MM.1S (cell line): ENCODE measurements at regions not wholly inside any gene's neighbourhood (a gene's known extent, or its start where the extent isn't known, plus 50 kb on each side); places are given as distances from the start of the nearest gene placed in this dataset.

ENCODE experiments used
- DNase-seq: peaks from one replicate; pipeline ENCODE4 v3.0.0-alpha.2; 2015
- H2AFZ ChIP-seq: fragments of 300-600 bp; sonication (generic); 2 replicates; pipeline ENCODE4 v1.6.0; 2016; ENCODE audit warnings: antibody characterized with exemption, low read length
- H3F3A ChIP-seq: fragments of 300-600 bp; sonication (generic); 2 replicates; pipeline ENCODE4 v1.6.1; 2016; ENCODE audit warnings: mild to moderate bottlenecking, antibody characterized with exemption, low read length, moderate library complexity, mixed read lengths; ENCODE audit not compliant: insufficient read depth
- H3K27ac ChIP-seq: fragments of 300-600 bp; sonication (generic); 2 replicates; pipeline ENCODE4 v1.5.1; 2016; ENCODE audit warnings: mild to moderate bottlenecking, low read length
- H3K27me3 ChIP-seq: fragments of 300-600 bp; sonication (generic); replicated peaks from 2 replicates; pipeline ENCODE4 v1.6.0; 2016; ENCODE audit warnings: low read length; ENCODE audit not compliant: insufficient read depth
- H3K36me3 ChIP-seq: fragments of 300-600 bp; sonication (generic); replicated peaks from 2 replicates; pipeline ENCODE4 v1.6.1; 2016; ENCODE audit warnings: mild to moderate bottlenecking, low read length, mixed read lengths; ENCODE audit not compliant: insufficient read depth
- H3K4me1 ChIP-seq: fragments of 300-600 bp; sonication (generic); 2 replicates; pipeline ENCODE4 v1.6.1; 2016; ENCODE audit warnings: low read length, mixed read lengths
- H3K4me2 ChIP-seq: fragments of 300-600 bp; sonication (generic); 2 replicates; pipeline ENCODE4 v1.6.0; 2016; ENCODE audit warnings: low read depth, low read length
- H3K4me3 ChIP-seq: fragments of 300-600 bp; sonication (generic); 2 replicates; pipeline ENCODE4 v1.5.1; 2016; ENCODE audit warnings: low read length, mixed read lengths
- H3K79me2 ChIP-seq: fragments of 300-600 bp; sonication (generic); 2 replicates; pipeline ENCODE4 v1.6.1; 2016; ENCODE audit warnings: mixed run types, low read length, mixed read lengths
- H3K9ac ChIP-seq: fragments of 300-600 bp; sonication (generic); 2 replicates; pipeline ENCODE4 v1.6.1; 2016; ENCODE audit warnings: low read length, mixed read lengths
- H3K9me2 ChIP-seq: fragments of 300-600 bp; sonication (generic); replicated peaks from 2 replicates; pipeline ENCODE4 v1.6.1; 2016; ENCODE audit warnings: mild to moderate bottlenecking, low read length, mixed read lengths; ENCODE audit not compliant: insufficient read depth
- H3K9me3 ChIP-seq: fragments of 300-600 bp; sonication (generic); replicated peaks from 2 replicates; pipeline ENCODE4 v1.6.1; 2016; ENCODE audit warnings: mild to moderate bottlenecking, low read length, mixed read lengths; ENCODE audit not compliant: insufficient read depth
- H4K20me1 ChIP-seq: fragments of 300-600 bp; sonication (generic); 2 replicates; pipeline ENCODE4 v1.6.1; 2016; ENCODE audit warnings: mild to moderate bottlenecking, low read length, moderate library complexity, mixed read lengths; ENCODE audit not compliant: insufficient read depth
- CTCF ChIP-seq: fragments of 300-600 bp; sonication (generic); IDR thresholded peaks from 2 replicates; pipeline ENCODE4 v1.5.1; 2016; ENCODE audit warnings: antibody characterized with exemption, low read length, mixed read lengths
- EZH2 ChIP-seq: fragments of 300-600 bp; sonication (generic); optimal IDR thresholded peaks from 2 replicates; pipeline ENCODE3; 2017; ENCODE audit warnings: low read depth, mild to moderate bottlenecking, antibody characterized with exemption, low read length, mixed read lengths
- EZH2phosphoT487 ChIP-seq: fragments of 300-600 bp; sonication (generic); IDR thresholded peaks from 2 replicates; pipeline ENCODE4 v1.6.1; 2018; ENCODE audit warnings: antibody characterized with exemption, low read length

DNA sequence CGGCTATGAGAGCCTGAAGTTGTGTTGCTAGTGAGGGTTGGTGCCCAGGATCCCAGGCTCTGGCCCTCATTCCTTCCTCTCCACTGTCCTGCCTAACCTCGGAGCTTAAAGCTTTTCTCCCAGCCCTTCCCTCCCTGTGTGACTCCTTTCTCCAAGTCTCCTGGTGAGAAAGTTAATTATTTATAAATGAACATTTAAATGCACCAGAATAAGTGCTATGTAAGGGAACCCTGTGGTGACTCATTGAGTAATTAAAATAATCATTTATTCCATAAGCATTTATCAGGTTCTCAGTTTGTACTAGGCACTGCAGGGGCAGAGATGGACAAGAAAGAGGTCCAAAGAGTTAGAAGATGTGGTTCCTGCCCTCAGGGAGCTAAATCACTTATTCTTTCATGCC, 89.1 kb upstream of the ISX start:
- Histone ChIP-seq H3K9ac (no peak overlapping the region), H4K20me1 (no peaks in the 10 kb centered on the region), H3K27ac (no peak overlapping the region), H3K27me3 (no peaks in the 10 kb centered on the region), H3K4me3 (no peak overlapping the region), H3K9me3 (no peaks in the 10 kb centered on the region), H3F3A (no peaks in the 10 kb centered on the region), H2AFZ (no peak overlapping the region), H3K79me2 (no peaks in the 10 kb centered on the region), H3K36me3 (no peaks in the 10 kb centered on the region), H3K4me2 (no peak overlapping the region), H3K9me2 (no peaks in the 10 kb centered on the region), H3K4me1 (no peaks in the 10 kb centered on the region)
- DNase-seq: no peak
- TF ChIP-seq CTCF: no peak
- no peak for TF ChIP-seq EZH2
- TF ChIP-seq EZH2phosphoT487: no peak

DNA sequence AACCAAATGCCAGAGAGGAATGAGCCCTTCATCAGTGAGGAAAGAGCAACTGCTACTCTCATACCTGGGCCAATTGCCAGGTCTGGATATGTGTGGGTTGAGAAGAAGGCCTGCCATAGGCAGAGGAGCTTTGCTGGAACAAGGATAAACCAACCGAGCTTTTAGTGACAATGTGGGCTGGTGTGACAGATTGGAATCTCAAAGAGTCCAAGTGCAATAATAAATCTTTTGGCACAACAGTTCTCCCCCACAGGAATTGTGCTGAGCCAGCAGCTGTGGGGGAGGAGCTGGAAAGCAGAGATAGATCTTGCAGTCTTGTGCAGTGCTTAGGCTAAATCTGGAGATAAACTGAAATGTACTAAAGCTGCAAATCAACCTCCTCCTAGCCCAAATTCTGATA, 79.4 kb upstream of the ISX start:
- no peaks in the 10 kb centered on the region for H4K20me1 ChIP-seq
- no peak for TF ChIP-seq CTCF
- no peak for TF ChIP-seq EZH2phosphoT487
- no peak for TF ChIP-seq EZH2
- H3F3A ChIP-seq: no peaks in the 10 kb centered on the region
- H3K9me3 ChIP-seq: no peaks in the 10 kb centered on the region
- H3K4me2 ChIP-seq: no peak overlapping the region
- no peaks in the 10 kb centered on the region for H3K4me1 ChIP-seq
- DNase-seq: no peak
- no peaks in the 10 kb centered on the region for H3K36me3 ChIP-seq
- H3K79me2 ChIP-seq: no peaks in the 10 kb centered on the region
- no peak overlapping the region for H3K4me3 ChIP-seq
- H3K9me2 ChIP-seq: no peaks in the 10 kb centered on the region
- no peak overlapping the region for H3K27ac ChIP-seq
- H3K9ac ChIP-seq: no peak overlapping the region
- H2AFZ ChIP-seq: no peak overlapping the region
- no peaks in the 10 kb centered on the region for H3K27me3 ChIP-seq

DNA sequence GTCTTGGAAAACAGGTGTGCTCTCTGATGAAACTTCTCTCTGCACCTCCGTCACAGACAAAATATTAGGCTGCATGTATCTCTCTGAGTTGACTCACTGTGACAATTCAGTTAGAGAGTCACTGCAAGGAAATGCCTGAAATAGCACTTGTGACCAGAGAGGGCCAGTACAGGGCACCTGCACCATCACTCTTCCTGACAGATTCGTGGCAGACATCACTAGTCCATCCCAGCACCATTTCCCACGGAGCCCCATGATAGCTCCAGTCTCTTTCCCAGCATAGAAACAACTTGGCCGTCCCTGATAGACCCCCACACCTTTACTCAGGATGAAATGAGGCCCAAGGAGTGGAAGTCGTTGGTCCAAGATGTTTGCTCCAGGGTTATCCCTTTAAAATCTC, 73.3 kb upstream of the ISX start:
- no peaks in the 10 kb centered on the region for H3K79me2 ChIP-seq
- no peak overlapping the region for H3K9ac ChIP-seq
- no peaks in the 10 kb centered on the region for H3K4me1 ChIP-seq
- H3K9me3 ChIP-seq: no peaks in the 10 kb centered on the region
- no peak for TF ChIP-seq CTCF
- TF ChIP-seq EZH2phosphoT487: no peak
- TF ChIP-seq EZH2: no peak
- no peaks in the 10 kb centered on the region for H3K27me3 ChIP-seq
- H2AFZ ChIP-seq: no peak overlapping the region
- no peaks in the 10 kb centered on the region for H3K9me2 ChIP-seq
- H3K4me2 ChIP-seq: no peak overlapping the region
- no peaks in the 10 kb centered on the region for H3K36me3 ChIP-seq
- H3F3A ChIP-seq: no peaks in the 10 kb centered on the region
- H3K27ac ChIP-seq: no peak overlapping the region
- H4K20me1 ChIP-seq: no peaks in the 10 kb centered on the region
- DNase-seq: peak; percentile 9
- no peak overlapping the region for H3K4me3 ChIP-seq
